Activated effector memory CD4-positive, alpha-beta T cell treated with anti-CD3 and anti-CD28 coated beads, Interleukin-2, amount 50 U/mL, for 16 hours (primary cell): ENCODE measurements at regions not wholly inside any gene's neighbourhood (a gene's known extent, or its start where the extent isn't known, plus 50 kb on each side); places are given as distances from the start of the nearest gene placed in this dataset.
"Not testable (repeated sequence)": the region's sequence is repeated elsewhere in the genome, so short reads cannot be mapped to it uniquely, and the experiment has no call there.

Source experiments
- DNase-seq: peaks from one replicate; pipeline ENCODE4 v3.0.0-alpha.2; 2020

DNA sequence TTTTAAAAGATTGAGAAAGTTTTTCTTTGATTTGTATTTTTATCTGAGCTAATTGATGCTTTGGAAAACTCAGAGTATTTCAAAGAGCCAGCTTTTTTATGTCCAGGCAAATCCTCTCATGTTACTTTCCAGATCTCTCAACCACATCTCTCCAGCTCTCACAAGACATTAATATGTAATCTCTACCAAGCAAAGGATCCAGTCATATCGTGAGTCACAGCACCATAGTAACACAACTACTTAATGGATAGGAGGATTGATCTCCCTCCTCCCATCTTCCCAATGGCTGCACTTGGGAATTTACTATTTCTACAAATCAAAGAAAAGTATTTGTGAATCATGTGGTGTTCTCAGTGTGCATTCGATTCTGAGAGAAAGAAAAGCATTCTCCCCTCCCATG, 63.3 kb downstream of the POU4F1 start:
- no peak for DNase-seq

DNA sequence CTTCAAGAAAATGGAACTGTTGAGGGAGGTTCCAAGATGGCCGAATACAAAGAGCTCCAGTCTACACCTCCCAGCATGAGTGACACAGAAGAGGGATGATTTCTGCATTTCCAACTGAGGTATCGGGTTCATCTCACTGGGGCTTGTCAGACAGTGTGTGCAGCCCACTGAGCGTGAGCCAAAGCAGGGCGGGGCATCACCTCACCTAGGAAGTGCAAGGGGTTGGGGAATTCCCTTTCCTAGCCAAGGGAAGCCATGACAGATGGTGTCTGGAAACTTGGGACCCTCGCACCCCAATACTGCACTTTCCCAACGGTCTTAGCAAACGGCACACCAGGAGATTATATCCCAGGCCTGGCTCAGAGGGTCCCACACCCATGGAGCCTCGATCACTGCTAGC, 77.3 kb downstream of the POU4F1 start:
- DNase-seq: not testable (repeated sequence)

DNA sequence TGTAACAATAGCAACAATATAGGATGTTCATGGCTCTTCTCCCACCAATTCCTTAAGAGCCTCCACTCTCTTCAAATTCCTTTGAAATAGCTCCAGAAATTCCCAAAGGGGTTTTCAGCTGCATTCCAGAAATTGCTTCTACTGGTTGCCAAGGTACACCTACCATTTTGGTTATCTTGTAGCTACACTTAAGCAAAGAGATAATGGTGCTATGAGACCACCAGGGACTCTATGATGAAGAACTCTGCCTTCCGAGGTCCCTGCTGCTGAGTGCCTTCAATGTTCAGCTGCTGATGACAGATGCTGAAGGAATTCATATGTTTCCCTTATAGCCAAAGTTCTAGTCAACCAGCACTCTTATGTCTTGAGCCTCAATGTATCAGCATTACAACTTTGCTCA, 78.4 kb downstream of the POU4F1 start:
- DNase-seq: no peak

DNA sequence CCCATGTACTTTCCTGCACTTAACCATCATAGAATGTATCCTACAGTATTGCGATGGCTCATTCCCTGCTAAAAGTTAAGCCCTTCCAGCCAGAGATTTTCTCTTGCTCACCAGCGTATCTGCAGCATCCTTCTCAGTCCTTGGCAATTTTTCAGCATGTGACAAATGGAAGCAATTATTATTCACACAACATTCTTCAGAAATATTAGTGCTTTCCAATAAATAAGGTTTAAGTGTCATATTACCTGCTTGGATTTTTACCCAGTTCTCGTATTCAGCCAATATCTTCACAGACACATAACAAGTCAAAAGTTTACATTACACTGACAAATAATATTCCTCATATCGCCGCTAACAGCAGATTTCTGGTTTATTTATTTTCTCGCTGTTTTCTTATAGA, 82.3 kb downstream of the POU4F1 start:
- no peak for DNase-seq

DNA sequence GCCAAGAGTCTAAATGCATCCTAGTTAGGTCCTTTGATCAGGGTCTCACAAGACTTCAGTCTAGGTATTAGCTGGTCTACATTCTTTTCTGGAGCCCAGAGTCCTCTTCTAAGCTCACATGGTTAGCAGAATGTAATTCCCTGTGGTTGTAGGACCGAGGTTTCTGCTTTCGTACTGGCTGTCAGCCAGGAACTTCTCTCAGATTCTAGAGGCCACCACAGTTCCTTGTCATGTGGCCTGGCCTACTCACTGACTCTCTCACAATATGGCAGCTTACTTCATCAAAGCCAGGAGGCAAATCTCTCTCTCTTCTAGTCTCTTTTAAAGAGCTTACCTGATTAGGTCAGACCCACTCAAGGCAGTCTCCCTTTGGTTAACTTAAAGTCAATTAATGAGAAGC, 82.9 kb downstream of the POU4F1 start:
- DNase-seq: no peak

DNA sequence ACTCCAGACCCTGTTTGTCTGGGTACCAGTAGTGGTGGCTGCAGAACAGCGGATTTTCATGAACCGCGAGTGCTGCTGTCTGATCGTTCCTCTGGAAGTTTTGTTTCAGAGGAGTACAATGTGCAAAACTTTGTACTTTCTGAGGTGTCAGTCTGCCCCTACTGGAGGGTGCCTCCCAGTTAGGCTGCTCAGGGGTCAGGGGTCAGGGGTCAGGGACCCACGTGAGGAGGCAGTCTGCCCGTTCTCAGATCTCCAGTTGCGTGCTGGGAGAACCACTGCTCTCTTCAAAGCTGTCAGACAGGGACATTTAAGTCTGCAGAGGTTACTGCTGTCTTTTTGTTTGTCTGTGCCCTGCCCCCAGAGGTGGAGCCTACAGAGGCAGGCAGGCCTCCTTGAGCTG, 84.9 kb downstream of the POU4F1 start:
- DNase-seq: not testable (repeated sequence)

DNA sequence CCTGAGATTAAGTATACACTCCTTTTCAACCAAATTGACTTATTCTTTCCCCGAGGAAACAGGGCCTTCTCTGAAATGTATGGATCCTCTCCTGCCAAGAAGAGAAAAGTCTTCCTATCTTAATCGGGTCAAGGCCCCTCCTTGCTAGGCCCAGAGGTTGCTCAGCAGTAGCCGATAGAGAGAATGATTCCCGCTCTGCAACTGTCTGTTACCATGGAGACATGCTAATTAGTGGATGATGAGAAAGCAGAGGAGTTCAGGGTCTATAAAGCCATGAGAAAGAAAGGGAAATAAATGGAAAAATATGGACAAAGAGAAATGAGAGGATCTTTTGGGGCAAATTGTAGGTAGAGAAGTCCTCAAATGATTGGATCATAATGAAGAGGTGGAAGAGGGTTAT, 103.5 kb downstream of the POU4F1 start:
- no peak for DNase-seq

DNA sequence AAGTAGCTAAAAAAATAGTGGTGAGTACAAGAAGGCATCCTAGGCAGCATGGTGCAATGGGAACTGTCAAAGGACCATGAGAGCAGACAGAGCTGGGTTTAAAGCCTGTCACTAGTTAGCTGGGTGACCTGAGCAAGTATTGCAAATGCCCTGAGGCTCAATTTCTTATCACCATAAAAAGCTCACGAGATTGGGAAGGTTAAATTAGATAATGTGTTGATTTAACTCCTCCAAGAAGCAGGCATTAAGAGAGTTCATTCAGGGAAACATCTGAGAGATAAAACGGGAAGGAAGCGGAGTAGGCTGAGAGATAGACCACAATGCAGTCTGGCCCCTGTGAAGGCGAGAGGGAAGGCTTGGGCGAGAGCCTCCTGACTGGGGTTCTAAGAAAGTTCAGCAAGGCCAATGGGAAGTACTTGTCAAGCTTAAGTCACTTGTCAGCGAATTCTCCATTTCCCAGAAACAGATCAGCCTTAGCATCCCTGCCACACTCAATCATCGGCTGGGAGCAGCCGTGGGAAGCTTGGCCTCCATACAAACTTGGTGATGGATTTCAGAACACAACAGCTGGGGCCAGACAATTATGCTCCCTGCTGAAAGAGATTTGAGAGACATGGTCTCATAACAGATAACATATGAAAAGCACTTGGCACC, 105.5 kb downstream of the POU4F1 start:
- no peak for DNase-seq

DNA sequence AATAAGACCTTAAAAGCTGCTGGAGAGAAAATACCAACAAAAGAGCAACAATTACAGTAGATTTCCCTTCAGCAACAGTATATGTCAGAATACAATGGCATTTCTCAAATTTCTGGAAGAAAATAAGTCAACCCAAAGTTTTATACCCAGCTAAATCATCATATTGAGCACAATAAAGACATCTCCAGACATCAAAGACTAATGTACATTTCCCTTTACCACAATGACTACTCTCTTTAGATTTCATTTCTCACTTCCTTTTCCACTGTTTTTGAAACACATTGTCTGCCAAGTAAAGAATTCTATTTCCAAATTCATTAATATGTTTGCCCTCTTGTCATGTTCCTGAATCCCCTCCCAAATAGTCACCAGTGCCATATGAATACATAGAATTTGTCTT, 111.4 kb downstream of the POU4F1 start:
- DNase-seq: no peak

DNA sequence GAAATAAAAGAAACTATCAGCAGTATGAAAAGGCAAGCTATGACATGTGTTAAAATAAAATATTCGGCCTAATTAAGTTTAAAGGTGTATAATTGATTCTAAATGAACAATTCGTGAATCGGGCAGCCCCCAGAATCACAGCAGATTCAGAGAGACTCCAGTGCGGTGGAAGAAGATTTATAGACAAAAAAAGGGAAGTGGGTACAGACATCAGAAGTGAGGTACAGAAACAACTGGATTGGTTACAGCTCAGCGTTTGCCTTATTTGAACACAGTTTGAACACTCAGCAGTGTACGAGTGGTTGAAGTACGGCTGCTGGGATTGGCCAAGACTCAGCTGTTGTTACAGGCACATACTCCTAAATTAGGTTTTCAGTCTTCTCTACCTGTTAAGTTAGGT, 113.1 kb downstream of the POU4F1 start:
- DNase-seq: not testable (repeated sequence)

DNA sequence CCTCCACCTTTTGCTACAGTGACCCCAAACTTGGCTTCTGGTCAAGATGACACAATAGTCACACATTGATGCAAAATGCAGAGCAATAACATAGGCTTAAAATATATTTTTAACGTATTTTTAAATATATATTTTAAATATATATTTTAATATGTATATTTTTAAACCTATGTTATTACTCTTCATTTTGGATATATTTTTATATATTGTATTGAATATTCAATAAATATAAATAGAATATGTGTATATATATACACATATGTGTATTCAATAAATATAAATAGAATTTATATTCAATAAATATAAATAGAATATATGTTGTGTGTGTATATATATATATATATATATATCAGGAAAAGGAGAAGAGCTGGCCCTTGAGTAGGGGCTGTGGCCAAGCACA, 115.6 kb downstream of the POU4F1 start:
- no peak for DNase-seq

DNA sequence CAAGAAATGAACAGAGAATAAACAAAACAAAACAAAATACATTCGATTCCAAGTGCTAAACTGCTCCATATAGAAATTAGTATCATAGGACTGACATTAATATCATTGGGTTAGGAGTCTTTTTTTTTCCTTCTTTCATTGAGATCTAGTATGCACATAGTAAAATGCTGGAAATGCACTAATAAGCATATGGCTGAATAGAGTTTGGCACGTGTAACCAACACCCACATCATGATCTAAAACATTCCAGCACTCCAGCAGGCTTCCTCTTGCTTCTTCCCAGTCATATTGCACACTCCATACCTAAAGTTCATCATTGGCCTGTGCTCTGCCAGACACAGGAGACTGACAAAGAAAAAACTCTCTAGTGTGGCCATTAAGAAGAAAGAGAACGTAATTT, 117.5 kb downstream of the POU4F1 start:
- no peak for DNase-seq

DNA sequence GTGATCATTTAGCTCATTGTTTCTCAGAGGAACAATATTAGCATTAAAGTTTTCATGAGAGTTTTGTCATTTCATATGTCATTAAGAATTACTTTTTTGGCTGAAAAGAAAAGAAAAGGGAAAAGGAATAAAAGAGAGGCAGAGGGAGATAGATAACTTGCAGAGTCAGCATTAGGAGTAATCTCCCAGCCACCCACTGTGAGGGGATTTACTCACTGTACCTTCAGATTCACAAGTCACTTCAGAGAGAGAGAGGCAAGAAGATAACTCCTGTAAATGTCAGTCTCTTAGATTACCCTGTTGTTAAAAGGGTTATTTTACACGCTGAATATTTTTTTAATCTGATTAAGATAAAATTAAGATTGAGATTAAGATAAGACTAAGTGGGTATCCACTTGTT, 125.2 kb downstream of the POU4F1 start:
- DNase-seq: no peak

DNA sequence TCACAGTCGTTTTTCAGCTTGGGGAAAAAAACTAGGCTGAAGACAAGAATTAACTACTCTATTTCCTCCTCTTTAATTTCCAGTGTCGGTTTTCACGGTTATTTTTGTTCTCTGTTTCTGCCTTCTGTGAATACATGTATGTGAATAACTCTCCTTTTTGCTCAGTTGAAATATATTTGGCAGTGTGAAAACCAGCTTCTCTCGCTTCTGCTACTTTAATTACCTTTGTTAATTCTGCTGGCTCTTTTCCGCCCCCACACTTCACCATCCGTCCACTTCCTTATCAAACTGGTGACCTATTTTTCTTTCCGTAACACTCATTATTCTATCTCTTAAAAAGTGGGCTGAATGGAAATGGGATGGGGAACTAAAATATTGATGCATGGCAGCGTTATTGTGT, 126.4 kb downstream of the POU4F1 start:
- no peak for DNase-seq

DNA sequence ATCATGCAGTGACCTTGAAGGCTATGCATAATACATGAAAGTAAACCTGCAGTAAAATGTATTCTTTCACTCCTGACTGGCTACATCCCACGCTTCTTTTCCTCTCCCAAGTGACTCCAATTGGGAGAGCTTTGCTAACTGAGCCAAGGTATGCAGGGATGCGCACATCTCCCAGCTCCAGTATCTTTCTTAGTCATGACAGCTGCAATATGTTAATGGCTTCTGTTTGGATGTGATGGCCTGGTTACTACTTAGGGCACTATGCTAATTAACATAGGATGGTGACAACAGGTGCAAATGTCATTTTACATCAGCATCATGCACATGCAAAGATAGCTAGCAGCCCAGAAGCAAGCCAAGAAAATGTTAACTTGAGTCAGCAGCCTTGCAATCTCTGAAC, 134.7 kb downstream of the POU4F1 start:
- no peak for DNase-seq

DNA sequence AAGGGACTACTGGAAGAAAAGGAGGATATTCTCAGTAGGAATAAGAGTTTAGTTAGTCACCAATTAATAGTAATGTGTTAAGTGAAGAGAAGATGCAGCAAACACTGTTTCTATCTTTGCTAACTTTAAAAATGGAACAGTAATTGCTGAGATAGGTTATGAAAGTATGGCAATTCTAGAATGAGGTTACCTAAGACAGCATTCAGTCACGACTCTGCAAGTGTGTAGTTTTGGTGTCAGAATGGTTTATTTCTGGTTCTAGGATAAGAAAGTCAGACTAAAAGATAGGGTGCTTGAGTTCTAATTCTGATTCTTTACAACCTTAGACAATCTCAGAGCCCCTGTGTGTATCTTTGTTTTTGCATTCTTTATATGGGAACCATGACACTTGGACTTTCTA, 138.1 kb downstream of the POU4F1 start:
- no peak for DNase-seq

DNA sequence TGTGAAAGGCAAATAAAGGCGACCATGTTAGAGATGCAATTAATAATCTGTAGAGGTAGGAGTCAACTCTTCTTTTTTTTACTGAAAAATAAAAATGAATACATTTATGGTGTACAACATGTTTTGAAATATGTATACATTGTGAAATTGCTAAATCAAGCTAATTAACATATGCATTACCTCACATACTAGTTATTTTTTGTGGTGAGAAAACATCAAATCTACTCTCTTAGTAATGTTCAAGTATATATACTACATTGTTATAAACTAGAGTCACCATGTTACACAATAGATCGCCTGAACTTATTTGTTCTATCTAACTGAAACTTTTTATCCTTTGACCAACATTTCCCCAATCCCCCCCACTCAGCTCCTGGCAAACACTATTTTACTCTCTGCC, 143.2 kb downstream of the POU4F1 start:
- DNase-seq: no peak

DNA sequence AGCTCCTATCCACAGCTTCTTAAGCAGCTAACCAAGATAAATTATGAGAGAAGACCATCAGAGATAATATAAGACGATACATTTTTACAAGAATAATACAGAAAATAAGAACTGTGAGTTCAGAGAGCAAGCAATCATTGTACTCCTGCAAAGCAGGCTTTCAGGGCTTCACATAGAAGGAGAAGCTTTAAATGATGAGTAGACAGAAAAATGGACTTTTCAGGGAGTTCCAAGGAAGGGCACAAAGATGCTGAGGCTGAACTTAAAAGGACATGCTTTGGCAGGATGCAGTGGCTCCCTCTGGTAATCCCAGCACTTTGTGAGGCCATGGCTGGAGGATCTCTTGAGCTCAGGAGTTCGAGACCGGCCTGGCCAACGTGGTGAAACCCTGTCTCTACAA, 159.5 kb downstream of the POU4F1 start:
- DNase-seq: no peak

DNA sequence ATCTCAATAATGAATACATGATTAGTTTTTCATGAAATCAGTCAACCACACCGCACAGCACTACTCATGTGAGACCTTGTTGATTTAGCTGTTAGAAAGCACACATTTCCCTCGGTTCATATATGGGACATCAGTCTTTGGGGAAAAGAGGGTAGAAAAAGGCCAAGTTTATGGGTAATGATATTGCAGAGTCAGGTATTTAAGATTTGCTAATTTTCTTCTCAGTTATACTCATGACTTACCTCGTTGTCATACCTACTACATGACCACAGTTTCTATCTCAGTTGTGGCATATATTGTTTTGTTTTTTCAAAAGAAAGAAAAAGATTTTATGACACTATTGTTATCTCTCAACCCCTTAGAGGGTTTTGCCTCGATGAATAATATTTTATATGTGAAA, 165.6 kb downstream of the POU4F1 start:
- no peak for DNase-seq

DNA sequence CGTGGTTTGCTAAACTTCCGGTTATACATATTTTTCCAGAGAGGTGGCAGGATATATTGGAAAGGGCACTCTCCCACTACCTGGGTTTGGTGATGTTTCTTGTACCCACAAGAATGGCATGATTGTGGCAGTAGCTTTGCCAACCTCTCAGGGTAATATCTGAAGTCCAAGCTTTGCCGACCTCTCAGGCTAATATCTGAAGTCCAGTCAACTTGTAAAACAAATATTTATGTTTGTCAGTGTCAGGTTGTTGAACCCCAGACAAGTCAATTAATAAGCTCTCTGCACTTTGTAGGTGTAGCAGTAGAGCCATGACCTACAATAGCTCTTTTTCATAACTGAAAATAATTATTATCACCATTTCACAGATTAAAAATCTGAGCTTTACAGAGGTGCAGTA, 167.0 kb downstream of the POU4F1 start:
- DNase-seq: no peak

DNA sequence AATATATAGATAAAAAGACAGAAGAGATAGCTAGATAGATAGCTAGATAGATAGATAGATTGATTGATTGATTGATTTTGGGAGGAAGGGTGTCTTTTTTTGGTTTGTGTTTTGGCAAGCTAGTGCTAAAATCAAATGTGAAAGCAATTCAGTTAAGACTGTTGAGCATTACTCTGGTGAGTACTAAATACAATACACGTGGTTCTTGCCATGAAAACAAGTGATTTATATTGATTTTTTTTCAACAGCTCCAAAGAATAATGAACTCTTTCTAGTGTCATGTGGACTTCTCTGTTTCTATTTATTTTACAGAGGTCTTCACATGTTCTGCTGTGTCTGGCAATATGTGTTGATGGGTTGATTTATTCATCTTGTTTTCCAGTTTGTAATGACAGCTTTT, 172.0 kb downstream of the POU4F1 start:
- DNase-seq: no peak

DNA sequence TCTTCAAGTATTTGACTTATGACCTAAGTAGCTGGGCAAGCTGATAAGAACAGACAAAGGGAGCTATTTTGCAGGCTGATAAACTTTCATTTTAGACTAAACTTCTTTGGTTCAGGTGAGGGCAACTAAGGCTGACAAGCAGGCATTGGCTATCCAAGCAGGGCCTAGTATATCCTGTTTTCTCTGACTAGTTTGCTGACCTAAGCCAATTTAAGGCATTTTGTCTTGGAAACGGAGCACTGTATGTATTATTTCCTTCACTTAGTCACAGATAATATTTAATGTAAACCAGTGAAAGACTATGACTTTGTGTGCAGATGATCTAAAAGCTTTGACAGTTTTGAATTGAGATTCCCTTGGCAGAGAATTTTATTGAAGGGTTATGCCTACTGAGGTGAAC, 172.5 kb downstream of the POU4F1 start:
- DNase-seq: no peak

DNA sequence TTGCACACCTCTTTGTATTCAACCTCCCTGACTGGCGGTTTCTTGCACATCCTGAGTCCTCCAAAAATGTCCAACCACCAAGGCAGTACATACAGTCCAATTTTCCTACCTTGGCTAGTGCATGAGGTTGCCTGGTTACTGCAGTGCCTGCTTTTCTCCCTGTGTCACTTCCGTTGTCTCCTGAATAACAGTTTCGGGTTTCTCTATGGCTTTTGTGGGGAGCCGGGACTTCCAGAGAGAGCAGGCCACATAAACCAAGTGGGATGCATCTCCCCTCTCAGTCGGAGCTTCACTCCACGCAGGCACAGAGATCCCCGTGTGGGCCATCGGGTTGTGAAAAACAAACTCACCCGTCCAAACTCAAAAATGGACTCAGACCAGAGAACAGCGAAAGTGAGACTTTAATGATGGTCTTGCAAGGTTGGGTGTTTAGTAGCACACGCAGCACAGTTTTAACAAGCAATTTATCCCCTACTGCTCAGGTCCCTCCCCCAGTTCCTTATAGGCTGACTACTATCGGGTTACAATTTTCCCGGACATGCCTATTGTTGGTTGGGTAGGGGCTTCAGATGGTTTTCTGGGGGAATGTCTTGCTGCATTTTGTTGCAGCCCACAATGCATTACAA, 173.1 kb downstream of the POU4F1 start:
- DNase-seq: no peak

DNA sequence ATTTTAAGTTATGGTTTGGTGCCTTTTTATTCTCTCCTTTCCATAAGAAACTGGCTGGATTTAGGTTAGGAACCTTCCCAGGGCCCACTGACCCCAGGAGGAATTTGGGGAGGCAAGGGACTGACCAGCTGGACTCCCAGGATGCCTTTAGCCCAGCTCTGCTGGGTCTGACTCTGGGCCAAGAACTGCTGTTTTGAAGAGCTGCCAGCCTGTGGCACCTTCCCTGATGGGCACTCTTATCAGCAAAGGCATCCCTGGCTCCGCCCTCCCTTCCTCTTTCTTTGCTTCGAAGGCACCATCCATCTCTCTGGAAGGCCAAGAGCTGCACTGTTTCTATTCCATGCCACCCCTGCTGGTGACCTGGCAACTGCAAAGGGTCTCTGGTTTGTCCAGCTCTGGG, 174.7 kb downstream of the POU4F1 start:
- no peak for DNase-seq

DNA sequence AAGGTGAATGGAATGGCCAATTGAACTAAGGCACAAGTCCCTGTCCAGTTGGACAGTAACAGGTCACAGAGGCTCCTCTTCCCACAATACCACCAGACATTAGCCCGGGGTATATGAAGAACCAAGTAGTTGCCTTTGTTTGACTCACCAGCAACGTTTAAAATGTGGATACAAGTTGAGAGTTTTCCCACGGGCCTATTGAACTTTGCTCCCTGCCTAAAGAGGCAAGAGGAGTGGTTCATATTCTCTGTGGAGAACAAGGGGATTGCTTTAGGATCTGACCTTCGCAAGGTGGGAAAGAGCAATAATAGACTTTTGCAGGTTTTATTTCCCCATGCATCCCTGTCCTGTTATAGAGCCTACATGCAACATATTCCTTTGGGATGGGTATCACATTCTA, 177.2 kb downstream of the POU4F1 start:
- no peak for DNase-seq
